ENCODE measurements at regions not wholly inside any gene's neighbourhood (a gene's known extent, or its start where the extent isn't known, plus 50 kb on each side); places are given as distances from the start of the nearest gene placed in this dataset.

GRCh38 chr6:89021629-89022028 is 58.2 kb upstream of the RNGTT start (continued):
- TF ChIP-seq, protein P1, sequence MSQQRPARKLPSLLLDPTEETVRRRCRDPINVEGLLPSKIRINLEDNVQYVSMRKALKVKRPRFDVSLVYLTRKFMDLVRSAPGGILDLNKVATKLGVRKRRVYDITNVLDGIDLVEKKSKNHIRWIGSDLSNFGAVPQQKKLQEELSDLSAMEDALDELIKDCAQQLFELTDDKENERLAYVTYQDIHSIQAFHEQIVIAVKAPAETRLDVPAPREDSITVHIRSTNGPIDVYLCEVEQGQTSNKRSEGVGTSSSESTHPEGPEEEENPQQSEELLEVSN (IDR thresholded peaks at IDR 0.05), result peak; percentile 40; the same call in 1 of the 2 replicates
- TF ChIP-seq GABPA (IDR thresholded peaks at IDR 0.05; ENCODE audit: borderline replicate concordance, insufficient read depth, low read length) (no peak), KDM4A (IDR thresholded peaks at IDR 0.05; ENCODE audit: low read depth, low read length, severe bottlenecking) (no peak), CHD1 (IDR thresholded peaks at IDR 0.05; ENCODE audit: low read depth, low read length) (no peak), CBX5 (IDR thresholded peaks at IDR 0.05; ENCODE audit: low read depth, low read length) (no peak), NANOG (IDR thresholded peaks at IDR 0.05; ENCODE audit: insufficient read depth, low read depth, low read length, poor library complexity, severe bottlenecking) (peak; percentile 52), EP300 (IDR thresholded peaks at IDR 0.05; ENCODE audit: borderline replicate concordance in 1 of 2, low read depth in 2 of 2, low read length in 2 of 2) (peak in 1 of 2 experiments; percentile 58; a peak in 1 of 3 replicates), EGR1 (IDR thresholded peaks at IDR 0.05; ENCODE audit: borderline replicate concordance, low read depth, low read length) (no peak), MAFK (IDR thresholded peaks at IDR 0.05; ENCODE audit: low read depth, low read length) (no peak), SRF (IDR thresholded peaks at IDR 0.05; ENCODE audit: low read depth, low read length) (no peak), SIN3A (conservative IDR thresholded peaks at IDR 0.05 in 1 of 2, IDR thresholded peaks at IDR 0.05 in 1 of 2; ENCODE audit: low read depth in 1 of 2, low read length in 2 of 2) (no peak), KDM1A (IDR thresholded peaks at IDR 0.05; ENCODE audit: borderline replicate concordance, low read length) (no peak), POU5F1 (IDR thresholded peaks at IDR 0.05; ENCODE audit: low read depth, low read length) (peak; percentile 89), EZH2 (IDR thresholded peaks at IDR 0.05; ENCODE audit: low read depth, low read length, severe bottlenecking) (no peak), TCF12 (IDR thresholded peaks at IDR 0.05; ENCODE audit: low read depth, low read length) (no peak), POLR2AphosphoS5 (IDR thresholded peaks at IDR 0.05; ENCODE audit: low read depth, low read length) (no peak), CREB1 (IDR thresholded peaks at IDR 0.05) (0 out of 2 replicates have a peak, but pooled peaks have one; percentile 29)

Data from H1 (cell line).